ENCODE measurements at regions not wholly inside any gene's neighbourhood (a gene's known extent, or its start where the extent isn't known, plus 50 kb on each side); places are given as distances from the start of the nearest gene placed in this dataset.

DNA sequence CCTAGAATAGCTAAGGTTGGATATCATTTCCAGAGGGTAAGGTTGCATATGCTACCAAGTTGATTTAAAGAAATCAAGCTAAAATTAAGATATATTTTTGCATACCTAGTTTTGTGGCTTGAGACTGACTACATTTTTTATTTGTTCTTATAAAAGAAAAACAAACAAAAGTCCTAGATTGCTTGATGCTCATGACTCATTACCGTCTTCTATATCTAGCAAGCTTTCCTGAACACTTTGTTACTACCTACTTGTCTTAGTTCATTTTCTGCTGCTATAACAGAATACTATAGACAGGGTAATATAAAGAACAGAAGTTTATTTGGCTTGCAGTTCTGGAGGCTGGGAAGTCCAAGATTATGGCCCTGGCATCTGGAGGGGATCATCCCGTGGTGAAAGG lies 152.1 kb upstream of the THRB start:
- DNase-seq: no peak

DNA sequence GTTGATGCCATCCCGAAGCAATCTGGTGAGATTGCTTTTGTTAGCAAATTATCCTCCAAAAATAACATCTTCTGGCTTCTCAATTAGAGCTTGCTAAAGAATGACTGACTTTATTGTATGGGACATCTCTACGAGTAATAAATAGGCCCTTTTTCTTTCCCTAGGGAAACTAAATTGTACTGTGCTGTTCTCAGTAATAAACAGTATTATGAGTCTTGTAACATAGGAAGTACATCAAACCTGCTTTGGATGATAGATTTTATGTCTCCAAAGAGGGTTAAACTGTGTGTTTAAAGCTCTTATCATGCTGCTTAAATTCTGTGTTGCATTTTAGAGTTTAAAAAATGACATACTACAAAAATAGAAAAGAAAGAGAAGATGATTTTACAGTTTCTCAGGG lies 153.4 kb upstream of the THRB start:
- no peak for DNase-seq

GRCh38 chr3:24650839-24651238 lies 156.2 kb upstream of the THRB start:
- DNase-seq: no peak

DNA sequence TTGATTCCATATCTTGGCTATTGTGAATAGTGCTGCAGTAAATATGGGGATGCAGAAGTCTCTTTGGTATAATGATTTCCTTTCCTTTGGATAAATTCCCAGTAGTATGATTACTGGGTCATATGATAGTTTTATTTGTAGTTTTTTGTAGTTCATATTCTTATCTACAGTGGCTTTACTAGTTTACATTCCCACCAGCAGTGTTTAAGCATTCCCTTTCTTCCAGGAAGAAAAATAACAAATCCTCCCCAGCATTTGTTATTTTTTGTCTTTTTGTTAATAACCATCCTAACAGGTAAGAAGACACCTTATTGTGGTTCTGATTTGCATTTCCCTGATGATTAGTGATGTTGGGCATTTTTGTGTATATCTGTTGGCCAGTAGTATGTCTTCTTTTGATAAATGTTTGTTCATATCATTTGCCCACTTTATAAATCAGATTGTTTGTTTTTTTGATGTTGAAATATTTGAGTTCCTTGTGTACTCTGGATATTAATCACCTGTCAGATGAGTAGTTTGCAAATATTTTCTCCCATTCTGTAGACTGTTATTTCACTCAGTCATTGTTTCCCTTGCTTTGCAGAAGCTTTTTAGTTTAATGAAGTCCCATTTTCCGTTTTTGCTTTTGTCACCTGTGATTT lies 163.3 kb upstream of the THRB start:
- DNase-seq: no peak

DNA sequence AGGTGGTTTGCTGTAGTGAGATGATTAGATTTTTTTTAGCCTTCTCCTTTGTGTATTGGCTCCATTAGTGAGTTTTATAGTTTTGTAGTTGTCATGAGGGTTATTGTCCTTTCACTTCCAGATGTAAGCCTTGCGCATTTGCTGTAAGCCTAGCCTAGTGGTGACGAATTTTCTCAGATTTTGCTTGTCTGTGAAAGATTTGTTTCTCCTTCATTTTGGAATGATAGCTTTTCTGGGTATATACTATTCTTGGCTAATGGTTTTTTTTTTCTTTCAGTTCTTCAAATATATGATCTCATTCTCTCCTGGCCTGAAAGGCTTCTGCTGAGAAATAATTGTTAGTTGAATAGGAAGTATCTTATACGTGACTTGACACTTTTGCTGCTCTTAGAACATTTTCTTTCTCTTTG lies 166.5 kb upstream of the THRB start:
- no peak for DNase-seq

GRCh38 chr3:24662449-24663345 lies 168.0 kb upstream of the THRB start:
- DNase-seq: no peak

GRCh38 chr3:24663406-24663805 lies 168.8 kb upstream of the THRB start:
- DNase-seq: no peak

GRCh38 chr3:24668039-24668438 lies 173.4 kb upstream of the THRB start:
- no peak for DNase-seq

DNA sequence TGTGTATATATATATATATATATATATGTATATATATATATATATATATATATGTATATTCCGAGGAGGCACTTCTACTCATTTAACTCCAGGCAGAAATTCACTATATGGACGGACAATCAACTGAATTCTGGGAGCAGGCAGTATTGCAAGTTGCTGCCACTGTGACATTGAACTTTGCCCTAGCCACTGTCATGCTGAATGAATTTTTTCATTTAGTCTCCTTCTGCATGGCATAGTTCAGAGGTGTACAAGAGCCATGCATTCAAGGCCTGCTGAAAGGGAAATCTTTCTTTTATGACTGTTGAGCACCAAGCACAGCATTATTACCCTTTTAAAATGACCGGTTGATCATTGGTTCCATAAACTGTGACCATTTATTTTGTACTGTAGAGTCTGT lies 176.2 kb upstream of the THRB start:
- no peak for DNase-seq

DNA sequence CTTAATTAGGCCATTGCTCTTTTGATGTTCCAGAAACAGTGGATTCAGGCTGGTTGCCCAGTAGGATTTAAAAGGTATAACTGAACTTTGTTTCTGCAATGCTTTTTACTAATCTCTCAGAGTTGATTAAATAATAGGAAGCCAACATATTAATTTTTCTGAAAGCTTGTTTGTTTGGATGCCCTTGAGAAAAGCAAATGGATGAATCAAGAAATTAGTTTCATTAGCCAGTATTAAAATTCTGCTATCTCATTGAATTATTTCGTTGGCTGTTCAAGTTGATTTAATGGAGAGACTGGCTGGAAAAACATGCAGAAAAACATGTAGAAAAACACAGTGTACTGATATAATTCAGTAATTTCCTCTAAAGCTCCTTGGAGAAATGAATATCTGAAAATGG lies 178.9 kb upstream of the THRB start:
- no peak for DNase-seq

DNA sequence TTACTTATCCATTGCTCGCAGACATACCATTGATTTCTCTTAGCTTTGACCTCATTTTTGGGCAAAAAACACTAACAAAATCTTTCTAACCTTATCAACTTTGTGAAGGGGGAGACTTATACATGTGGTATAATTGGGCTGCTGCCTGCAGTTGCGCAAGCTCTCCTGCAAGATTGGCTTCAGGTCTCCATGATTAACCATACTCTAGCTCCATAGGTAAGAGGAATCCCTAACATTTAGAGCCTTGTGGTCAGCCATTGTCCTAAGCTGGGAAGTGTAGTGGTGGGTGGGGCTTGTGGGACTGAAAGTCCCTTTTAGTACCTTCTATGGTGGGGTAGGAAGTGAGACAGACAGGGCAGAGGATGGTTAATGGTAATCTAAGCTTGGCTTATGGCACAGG lies 179.6 kb upstream of the THRB start:
- no peak for DNase-seq

GRCh38 chr3:24678021-24678420 lies 183.4 kb upstream of the THRB start:
- no peak for DNase-seq

DNA sequence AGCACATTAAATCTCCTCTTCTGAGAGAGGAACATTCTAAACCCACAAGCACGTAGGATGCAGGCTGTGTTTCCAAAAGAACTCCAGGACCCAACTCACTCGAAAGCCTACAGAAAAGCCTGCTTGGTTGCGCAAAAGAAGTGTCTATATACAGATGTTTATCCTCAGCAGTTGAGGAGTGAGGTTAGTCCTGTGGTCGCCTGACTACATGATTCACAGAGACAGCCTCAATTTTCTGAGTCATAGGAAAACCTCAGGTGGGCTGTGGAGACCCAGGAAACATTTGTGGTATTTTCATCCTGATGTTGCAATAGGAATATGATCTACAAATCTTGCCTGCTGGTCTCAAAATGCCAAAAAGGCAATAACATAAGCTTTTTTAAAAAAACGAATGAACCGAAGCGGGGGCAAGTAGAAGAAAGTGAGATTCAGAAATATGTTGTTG lies 183.8 kb upstream of the THRB start:
- DNase-seq: no peak

- DNase-seq: no peak
Measured at GRCh38 chr3:24679429-24679828, 184.8 kb upstream of the THRB start.

- DNase-seq: peak; percentile 11
Measured at GRCh38 chr3:24680214-24680967, 185.7 kb upstream of the THRB start.

DNA sequence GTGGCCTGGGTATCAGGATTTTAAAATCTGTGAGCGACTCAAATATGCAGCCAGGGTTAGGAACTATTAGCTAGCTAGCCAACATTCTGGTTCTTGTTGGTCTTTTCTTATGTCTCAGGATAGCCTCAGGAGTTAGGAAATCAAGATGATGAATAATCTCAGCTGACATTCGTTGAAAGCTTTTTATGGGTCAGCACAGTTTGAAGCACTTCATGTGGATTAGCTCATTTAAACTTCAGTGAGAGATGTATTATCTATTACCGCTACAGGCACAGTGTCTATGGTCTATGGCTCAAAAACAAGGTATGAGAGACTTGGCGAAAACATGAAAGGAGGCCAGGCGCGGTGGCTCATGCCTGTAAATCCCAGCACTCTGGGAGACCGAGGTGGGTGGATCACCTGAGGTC lies 187.5 kb upstream of the THRB start:
- DNase-seq: no peak

DNA sequence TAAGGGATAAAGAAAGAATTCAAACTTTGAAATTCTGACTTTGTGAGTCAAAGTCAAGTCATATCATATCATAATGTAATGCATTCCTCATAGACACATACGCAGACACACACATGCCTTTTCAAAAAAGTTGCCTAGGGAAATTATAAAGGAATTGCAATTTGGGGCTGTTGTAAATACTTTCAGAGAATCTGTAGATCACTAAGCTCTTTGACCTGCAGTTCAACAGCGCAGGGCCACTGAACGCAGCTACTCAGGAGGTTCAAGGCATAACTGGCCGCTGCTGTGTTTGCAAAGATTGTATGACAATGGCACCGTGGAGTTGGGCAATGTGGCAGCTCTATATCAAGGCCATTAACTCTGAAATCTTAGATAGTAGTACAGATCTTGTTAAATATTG lies 188.4 kb upstream of the THRB start:
- DNase-seq: no peak

GRCh38 chr3:24683633-24684384 lies 189.2 kb upstream of the THRB start:
- no peak for DNase-seq

GRCh38 chr3:24684506-24685023 lies 189.9 kb upstream of the THRB start:
- DNase-seq: no peak

DNA sequence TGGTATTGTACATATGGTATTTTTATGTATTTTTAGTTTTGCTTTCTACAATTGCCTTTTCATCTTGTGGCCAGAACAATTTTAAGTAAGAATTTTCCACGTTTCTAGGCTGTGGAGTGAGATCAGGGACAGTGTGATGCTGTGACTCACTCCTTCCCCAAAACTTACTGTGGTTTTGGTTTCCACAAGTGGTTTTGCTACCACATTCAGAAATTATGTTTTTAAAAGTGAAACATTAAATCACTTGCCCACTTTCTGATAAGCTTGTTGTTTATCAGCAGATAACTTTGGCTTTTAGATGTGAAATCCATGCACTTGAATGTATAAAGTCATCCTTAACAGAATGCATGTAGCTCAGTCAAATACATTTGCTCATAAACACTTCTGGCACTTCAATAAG lies 192.2 kb upstream of the THRB start:
- peak; percentile 4 for DNase-seq

- DNase-seq: no peak
Measured at GRCh38 chr3:24687671-24688070, 193.0 kb upstream of the THRB start.

- no peak for DNase-seq
Measured at GRCh38 chr3:24688446-24689148, 193.9 kb upstream of the THRB start.

Data from CD4-positive, alpha-beta T cell treated with Interleukin-4 for 4 hours (primary cell).